ENCODE measurements at regions not wholly inside any gene's neighbourhood (a gene's known extent, or its start where the extent isn't known, plus 50 kb on each side); places are given as distances from the start of the nearest gene placed in this dataset.

DNA sequence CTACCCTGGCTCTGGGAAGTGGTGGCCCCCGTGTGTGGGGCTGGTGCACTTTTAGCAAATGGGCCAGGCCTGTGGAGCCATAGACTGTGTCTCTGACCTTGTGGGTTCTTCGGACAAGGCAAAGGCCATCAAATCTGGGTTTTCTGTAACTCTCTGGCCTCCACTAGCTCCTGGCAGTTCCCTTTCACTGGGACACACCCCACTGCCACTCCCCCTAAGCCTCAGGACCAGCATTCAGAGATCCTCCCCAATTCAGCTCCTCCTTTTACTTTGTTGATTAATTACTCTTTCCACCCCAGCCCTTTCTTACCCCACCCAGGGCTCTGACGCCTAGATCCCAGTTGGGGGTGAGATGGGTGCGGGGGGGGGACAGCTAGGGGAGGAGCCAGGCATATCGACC, 53.9 kb upstream of the IRX3 start:
- TF ChIP-seq SIN3A (IDR thresholded peaks at IDR 0.05; ENCODE audit: borderline replicate concordance, insufficient read depth, low read length) (no peak), FOXP2 (optimal IDR thresholded peaks at IDR 0.05; ENCODE audit: borderline replicate concordance, extremely low read depth, extremely low read length, insufficient read depth) (no peak), TAF1 (IDR thresholded peaks at IDR 0.05; ENCODE audit: borderline replicate concordance, insufficient read depth, low read length) (no peak), POLR2AphosphoS5 (IDR thresholded peaks at IDR 0.05; ENCODE audit: low read depth, low read length) (no peak)
- TF ChIP-seq, protein P1, sequence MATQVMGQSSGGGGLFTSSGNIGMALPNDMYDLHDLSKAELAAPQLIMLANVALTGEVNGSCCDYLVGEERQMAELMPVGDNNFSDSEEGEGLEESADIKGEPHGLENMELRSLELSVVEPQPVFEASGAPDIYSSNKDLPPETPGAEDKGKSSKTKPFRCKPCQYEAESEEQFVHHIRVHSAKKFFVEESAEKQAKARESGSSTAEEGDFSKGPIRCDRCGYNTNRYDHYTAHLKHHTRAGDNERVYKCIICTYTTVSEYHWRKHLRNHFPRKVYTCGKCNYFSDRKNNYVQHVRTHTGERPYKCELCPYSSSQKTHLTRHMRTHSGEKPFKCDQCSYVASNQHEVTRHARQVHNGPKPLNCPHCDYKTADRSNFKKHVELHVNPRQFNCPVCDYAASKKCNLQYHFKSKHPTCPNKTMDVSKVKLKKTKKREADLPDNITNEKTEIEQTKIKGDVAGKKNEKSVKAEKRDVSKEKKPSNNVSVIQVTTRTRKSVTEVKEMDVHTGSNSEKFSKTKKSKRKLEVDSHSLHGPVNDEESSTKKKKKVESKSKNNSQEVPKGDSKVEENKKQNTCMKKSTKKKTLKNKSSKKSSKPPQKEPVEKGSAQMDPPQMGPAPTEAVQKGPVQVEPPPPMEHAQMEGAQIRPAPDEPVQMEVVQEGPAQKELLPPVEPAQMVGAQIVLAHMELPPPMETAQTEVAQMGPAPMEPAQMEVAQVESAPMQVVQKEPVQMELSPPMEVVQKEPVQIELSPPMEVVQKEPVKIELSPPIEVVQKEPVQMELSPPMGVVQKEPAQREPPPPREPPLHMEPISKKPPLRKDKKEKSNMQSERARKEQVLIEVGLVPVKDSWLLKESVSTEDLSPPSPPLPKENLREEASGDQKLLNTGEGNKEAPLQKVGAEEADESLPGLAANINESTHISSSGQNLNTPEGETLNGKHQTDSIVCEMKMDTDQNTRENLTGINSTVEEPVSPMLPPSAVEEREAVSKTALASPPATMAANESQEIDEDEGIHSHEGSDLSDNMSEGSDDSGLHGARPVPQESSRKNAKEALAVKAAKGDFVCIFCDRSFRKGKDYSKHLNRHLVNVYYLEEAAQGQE (IDR thresholded peaks at IDR 0.05; ENCODE audit: insufficient read depth in 1 of 2, low read depth in 2 of 2, low read length in 2 of 2) = no peak

DNA sequence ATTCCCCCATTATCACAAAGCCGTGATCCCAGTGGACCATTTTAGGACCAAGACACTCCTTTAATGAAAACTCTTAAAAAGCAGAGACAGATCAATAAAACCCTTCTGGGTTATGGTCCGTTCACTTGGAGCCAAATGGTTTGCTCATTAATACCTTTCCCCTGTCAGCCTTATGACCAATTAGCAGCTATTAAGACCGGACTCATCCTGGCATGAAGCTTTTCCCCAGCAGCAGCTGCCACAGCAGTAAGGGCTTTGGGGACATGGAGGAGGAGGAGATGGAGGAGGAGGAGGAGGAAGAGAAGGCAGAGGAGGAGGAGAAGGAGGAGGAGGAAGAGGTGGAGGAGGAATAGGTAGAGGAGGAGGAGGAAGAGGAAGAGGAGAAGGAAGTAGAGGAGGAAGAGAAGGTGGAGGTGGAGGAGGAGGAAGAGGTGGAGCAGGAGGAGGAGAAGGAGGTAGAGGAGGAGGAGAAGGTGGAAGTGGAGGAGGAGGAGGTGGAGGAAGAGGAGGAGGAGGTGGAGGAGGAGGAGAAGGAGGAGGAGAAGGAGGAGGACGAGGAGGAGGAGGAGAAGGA, 50.1 kb upstream of the IRX3 start:
- TF ChIP-seq FOXP2 (optimal IDR thresholded peaks at IDR 0.05; ENCODE audit: borderline replicate concordance, extremely low read depth, extremely low read length, insufficient read depth) (no peak), POLR2AphosphoS5 (IDR thresholded peaks at IDR 0.05; ENCODE audit: low read depth, low read length) (no peak), TAF1 (IDR thresholded peaks at IDR 0.05; ENCODE audit: borderline replicate concordance, insufficient read depth, low read length) (no peak), SIN3A (IDR thresholded peaks at IDR 0.05; ENCODE audit: borderline replicate concordance, insufficient read depth, low read length) (no peak)
- TF ChIP-seq, protein P1 (IDR thresholded peaks at IDR 0.05; ENCODE audit: insufficient read depth in 1 of 2, low read depth in 2 of 2, low read length in 2 of 2) = no peak
